ENCODE measurements at regions not wholly inside any gene's neighbourhood (a gene's known extent, or its start where the extent isn't known, plus 50 kb on each side); places are given as distances from the start of the nearest gene placed in this dataset.
"Not testable (repeated sequence)": the region's sequence is repeated elsewhere in the genome, so short reads cannot be mapped to it uniquely, and the experiment has no call there.

DNA sequence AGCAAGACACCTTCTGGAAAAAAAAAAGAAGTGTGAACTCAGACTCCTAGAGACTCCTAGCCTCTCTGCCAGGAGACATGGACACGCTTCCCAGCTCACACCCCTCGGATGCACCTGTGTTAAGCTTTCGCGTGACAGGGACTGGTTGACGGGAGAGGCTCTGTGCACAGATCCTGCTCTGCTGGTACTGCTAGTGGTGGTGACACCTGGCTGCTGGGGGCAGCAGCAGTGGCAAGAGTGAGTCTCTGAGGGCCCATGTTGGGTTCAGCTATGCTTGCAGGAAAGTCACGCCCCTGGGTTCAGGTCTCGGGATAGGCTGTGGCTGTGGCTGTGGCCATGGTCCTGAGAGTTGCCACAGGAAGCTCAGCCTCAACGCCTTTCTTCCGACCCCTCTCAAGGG lies 81.1 kb downstream of the XRCC2 start:
- no peak for DNase-seq (ENCODE audit: low spot score)

DNA sequence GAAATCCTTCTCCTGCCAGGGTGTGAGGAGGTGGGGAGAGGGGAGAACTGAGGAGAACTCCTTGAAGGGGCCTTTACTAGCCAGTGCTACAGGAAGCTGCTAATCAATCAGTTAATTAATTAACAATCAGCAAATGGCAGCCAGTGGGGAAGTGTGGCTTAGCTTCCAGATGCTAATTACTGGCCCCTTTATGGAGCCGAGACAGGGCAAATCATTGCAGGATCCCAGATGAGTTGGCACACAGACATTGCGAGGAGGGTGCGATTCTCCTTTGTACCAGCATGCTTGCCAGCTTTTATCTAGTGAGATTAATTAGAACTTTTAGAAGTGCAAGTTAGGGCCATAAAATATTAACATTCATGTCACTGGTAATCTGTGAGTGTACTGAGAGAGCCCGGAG lies 84.0 kb downstream of the XRCC2 start:
- no peak for DNase-seq (ENCODE audit: low spot score)

DNA sequence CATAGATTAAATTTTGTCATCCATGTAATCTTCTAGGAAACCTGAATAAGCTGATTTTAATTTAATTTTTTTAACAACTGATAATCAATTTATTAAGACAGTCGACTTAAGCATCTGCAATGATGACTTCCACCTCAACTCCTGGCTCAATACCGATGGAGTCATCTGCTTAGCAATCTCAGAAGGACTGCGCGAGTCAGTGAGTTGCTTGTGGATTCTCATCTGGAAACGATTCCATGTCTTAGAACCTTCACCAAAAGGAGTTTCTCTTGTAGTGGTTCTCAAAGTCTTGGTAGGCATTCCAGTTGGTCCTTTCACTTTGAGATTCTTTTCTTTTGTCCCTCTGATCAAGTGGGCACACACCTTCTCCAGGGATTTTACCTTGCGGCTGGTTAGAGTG lies 85.5 kb downstream of the XRCC2 start:
- DNase-seq (ENCODE audit: low spot score) = no peak

DNA sequence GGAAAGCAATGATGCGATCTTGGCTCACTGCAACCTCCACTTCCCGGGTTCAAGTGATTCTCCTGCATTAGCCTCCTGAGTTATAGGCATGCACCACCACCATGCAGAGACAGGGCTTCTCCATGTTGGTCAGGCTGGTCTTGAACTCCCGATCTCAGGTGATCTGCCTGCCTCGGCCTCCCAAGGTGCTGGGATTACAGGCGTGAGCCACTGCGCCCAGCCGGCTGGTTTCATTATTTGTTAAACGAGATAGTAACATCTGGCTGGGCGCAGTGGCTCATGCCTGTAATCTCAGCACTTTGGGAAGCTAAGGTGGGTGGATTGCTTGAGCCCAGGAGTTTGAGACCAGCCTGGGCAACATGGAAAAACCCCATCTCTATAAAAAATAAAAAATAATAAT lies 86.1 kb downstream of the XRCC2 start:
- DNase-seq (ENCODE audit: low spot score) = not testable (repeated sequence)

DNA sequence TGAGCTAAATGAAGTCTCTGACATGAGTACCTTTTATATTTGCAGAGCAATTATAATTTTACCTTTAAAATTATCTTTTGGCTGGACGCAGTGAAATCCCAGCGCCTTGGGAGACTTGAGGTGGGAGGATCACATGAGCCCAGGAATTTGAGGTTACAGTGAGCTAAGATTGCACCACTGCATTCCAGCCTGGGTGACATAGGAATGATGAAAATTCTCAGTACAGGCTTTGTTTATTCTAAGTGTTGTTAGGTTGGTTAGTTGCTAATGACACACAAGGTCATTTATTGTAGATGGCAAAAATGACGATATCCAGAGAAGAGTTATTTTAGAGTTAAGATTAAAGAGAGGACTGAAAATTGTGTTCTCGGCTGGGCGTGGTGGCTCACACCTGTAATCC lies 87.6 kb downstream of the XRCC2 start:
- peak; percentile 43 for DNase-seq (ENCODE audit: low spot score)

DNA sequence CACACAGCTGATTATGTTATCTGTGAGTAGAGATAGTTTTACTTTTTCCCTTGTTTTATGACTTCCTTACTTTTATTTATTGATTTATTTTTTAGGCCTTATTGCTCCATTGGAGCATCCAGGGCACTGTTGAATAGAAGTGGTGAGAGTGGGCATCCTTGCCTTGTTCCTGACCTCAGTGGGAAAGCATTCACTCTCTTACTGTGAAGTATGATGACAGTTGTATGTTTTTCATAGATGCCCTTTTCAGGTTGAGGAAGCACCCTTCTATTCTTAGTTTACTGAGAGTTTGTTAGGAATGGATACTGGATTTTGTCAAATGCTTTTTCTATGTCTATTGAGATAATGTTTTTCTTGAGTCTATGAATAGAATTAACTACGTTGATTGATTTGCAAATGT lies 88.6 kb downstream of the XRCC2 start:
- no peak for DNase-seq (ENCODE audit: low spot score)

DNA sequence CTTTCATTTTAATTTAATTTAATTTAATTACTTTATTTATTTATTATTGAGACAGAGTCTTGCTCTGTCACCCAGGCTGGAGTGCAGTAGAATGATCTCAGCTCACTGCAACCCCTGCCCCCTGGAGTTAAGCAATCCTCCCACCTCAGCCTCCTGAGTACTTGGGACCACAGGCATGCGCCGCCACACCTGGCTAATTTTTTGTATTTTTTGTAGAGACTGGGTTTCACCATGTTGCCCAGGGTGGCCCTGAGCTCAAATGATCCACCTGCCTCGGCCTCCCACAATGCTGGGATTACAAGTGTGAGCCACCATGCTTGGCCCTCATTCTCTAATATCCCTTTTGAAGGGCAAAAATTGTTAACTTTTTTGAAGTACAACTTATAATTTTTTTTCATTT lies 92.9 kb downstream of the XRCC2 start:
- no peak for DNase-seq (ENCODE audit: low spot score)

DNA sequence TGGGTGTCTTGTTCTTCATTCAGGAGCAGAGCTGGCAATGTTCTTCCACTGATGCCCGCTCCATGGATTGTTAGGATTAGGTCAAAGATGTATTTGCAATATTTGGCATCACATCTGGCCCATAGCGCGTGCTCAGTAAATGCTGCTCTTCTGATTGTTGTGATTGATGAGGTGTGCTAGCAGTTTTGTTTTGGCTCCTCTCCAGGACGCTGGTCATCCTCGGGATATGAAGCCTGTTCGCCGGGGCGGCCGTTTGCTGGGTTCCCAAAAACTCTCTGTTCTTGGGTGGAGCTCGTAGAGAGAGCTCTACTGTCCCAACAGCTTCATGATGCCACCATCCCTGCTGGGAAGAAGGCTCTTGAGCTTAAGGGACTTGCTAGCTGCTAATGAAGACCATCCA lies 96.9 kb downstream of the XRCC2 start:
- no peak for DNase-seq (ENCODE audit: low spot score)

DNA sequence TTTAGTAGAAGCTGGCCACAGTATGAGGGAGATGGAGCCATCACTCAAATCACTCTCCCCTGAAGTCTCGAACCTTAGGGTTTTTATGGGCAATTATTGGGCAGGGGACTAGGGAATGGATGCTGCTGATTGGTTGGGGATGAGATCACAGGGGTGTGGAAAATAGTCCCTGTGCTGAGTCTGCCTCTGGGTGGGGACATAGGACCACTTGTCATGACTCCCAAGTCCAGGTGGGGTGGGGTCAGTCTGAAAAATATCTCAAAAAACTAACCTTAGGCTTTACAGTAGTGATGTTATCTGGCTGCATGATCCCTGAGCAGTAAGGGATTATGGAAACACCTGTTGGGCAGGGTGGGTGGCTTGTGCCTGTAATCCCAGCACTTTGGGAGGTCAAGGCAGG lies 98.6 kb downstream of the XRCC2 start:
- DNase-seq (ENCODE audit: low spot score) = no peak

DNA sequence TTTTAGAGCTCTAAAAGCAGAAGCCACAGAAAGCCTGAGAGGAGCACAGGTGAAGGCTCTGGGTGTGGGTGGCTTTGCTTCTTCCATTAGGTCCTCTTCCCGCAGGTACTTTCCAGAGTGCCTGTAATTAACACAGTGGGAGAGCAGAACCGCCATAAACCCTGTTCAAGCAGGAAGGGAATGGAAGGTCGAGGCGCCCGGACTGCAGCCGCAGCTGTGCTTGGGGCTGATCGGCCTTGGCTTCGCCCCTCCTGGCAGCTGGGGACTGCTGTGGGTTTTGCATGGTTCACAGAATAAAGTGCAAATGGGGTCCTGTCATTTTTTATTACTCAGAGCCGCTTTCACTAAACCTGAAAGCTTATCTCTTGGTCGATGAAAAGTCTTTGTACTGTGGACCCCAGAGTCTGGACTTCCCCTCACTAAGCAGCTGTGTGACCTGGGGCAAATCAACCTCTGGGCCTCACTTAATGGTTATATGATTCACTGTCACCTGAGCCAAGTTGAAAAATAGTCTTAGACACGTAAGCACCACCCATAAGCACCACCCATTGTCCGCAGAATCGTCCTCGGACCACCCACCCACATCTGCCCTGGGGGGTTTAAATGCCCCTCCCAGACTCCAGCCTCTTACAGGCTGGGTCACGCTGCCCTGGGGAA lies 100.9 kb downstream of the XRCC2 start:
- no peak for DNase-seq (ENCODE audit: low spot score)

DNA sequence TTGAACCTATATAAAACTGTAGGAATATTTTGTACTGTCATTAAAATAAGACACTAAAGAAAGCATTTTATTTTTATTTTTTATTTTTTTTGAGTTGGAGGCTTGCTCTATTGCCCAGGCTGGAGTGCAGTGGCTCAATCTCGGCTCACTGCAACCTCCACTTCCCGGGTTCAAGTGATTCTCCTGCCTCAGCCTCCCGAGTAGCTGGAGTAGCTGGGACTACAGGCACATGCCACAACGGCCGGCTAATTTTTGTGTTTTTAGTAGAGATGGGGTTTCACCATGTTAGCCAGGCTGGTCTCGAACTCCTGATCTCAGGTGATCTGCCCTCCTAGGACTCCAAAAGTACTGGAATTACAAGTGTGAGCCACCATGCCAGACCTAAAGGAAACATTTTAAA lies 102.8 kb downstream of the XRCC2 start:
- not testable (repeated sequence) for DNase-seq (ENCODE audit: low spot score)

DNA sequence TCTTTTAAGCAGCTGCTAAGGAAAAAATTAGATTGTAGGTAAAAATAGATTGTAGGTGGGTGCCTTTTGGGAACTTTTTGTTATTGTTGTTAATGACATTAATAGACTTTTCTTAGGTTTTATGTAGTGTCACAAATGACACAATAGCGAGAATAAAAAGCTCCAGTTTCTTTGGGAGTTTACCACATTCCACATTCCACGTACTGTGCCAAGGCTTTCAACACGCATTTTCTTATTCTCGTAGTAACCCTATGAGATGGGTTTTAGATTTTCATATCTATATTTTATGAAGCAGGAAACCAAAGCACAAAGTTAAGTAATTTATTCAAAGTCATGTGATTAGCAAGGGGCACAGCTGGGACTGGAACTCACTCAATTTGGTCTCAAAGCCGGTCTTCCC lies 103.8 kb downstream of the XRCC2 start:
- DNase-seq (ENCODE audit: low spot score) = no peak

DNA sequence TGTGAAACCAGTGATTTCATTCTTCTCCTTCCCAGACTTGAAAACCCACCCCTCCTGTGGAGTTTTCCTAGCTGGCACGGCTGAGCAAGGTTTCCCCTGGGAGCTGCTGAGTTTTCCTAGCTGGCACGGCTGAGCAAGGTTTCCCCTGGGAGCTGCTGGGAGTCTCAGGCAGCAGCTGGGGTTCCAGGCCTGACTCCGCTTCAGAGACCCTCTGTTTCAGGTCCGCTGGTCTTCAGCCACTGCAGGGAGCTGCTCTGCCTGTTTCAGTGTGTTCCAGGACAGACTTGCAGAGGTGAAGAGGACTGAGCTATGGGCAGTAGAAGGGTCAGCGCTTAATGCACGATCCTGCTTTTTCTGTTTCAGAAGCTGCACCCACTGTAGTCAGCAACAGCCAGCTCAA lies 104.9 kb downstream of the XRCC2 start:
- DNase-seq (ENCODE audit: low spot score) = no peak

DNA sequence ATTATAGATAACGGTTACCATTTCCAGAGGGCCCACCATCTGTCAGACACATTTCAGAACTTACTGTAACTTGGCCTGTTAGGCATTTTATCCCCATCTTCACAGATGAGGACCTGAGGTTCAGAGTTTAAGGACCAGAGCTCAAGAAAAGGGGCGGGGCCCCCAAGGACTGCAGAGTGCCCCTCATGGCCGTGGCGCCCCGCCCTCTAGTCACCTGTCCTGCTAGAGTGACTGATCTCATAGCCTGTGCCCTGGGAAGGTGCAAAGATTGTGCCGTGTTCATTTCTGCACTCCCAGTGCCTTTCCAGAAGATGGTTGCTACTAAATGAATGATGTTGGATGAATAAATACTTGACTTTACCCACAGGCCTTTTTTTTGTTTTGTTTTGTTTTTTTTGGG lies 107.0 kb downstream of the XRCC2 start:
- DNase-seq (ENCODE audit: low spot score) = no peak

DNA sequence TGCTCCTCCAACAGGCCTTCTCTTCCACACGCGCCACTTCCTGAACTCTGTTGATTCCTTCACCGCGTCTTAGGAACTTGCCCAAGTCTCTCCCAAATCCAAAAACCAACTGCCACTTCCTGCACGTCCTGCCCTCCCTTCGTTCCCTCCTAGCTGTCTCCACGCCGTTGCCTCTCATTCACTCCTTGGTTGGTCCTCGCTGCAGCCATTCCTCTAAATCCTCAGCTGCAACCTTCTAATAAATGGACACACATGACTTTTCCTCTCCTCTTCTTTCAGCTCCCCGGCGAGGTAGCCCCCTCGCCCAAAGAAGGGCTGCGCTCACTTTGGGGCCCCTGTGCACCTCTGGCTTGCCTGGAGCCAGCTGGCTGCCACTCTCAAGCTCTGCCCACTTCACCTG lies 110.2 kb downstream of the XRCC2 start:
- DNase-seq (ENCODE audit: low spot score) = no peak

DNA sequence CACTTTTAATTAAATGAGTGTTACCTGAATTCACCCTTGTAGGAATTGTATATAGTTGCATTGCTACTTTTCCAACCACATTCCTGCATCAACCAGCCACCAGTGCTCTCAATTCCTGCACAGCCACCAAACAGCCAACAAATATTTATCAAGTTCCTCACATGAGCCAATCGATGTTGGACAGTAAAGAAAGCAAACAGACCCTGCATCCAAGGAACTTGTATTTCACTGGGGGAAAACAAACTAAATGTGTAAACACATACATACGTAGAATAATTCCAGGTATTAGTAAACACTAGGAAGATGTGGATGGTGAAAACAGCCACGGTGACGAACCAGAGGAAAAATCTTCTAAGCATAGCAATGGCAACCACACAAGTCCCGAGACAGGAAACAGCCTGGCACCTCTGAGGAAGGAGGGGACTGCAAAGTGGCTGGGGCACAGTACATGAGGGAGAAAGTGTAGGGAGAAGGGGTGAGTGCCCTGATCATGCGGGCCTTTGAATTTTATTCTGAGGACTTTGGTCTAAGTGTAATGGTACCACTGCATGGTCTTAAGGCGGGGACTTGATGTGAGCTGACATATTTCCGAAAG lies 111.2 kb downstream of the XRCC2 start:
- no peak for DNase-seq (ENCODE audit: low spot score)

DNA sequence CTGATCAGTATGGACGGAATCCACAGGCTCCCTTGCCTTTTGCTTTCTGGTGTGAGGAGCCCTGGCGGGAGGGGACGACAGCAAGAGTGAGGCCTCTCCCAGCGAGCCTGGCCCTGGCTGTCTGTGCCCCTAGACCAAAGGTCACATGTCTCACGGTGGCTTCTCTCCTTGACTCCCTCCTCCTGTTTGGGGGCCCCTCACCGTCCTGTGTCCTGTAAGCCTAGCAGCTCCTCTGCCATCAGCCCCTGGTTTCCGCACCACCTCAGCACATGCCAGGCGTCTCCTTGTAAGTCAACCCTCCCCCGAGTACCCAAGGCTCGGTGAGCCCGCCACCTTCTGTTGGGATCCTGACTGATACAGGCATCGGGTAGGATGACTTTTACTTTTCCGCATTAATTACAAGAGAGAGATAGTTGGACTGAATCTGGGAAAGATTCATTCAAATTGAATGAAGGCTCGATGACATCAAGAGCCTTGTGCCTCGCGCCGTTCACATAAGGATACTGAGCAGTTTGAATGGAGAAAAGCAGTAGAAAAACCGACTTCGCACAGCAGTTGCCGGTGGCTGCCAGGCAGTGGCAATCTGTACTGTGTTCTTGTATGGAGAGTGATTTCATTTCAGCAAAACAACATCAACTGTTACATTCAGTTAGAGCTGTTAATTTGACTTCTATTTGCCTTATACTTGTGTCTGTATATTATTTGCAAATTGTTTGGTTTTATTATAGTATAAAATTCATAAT lies 119.8 kb downstream of the XRCC2 start:
- DNase-seq (ENCODE audit: low spot score) = no peak

DNA sequence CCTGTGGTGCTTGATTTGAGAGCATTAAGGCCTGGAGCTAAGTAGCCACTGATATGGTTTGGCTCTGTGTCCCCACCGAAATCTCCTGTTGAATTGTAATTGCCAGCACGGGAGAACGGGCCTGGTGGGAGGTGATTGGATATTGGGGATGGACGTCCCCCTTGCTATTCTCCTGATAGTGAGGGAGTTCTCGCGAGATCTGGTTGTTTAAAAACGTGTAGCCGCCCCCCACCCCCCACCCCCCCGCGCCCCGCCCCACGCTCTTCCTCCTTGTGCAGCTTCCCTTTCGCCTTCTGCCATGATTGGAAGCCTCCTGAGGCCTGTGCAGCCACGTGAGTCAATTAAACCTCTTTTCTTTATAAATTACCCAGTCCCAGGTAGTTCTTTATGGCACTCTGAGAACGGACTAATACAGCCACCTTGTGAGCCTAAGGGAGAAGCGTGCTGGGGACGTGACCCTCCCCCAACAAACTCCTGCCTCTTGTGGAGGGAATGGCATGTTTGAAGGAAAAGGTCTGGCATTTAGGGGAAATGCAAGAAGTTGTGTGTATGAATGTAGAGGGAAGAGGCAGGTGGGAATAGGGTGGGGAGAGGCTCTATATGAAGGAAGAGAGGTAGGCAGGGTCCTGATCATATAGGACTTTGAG lies 118.0 kb upstream of the KMT2C start:
- DNase-seq (ENCODE audit: low spot score) = no peak

DNA sequence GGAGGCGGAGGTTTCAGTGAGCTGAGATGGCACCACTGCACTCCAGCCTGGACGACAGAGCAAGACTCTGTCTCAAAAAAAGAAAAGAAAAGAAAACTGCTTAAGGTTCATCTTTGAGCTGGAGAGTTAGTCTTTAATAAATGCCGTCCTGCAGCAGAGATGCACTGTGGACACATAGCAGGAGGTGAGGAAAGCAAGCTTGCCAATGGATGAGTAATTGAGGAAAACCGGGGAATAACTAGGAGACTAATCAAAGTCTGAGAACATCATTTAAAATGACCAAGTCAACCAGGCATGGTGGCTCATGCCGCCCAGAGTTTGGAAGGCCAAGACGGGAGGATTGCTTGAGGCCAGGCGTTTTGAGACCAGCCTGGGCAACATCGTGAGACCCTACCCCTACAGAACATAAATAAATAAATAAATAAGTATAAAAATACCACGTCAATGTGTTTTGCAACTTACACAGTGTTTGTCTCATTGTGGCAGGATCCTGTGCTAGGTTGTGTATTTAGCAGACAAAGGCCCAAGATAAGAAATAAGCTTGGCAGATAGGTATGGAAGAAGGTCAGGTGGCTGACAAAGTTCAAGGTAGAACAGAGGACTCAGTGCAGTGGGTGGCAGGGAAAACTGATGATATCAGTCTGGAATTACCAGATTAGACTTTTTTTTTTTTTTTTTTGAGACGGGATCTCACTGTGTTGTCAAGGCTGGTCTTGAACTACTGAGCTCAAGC lies 115.7 kb upstream of the KMT2C start:
- no peak for DNase-seq (ENCODE audit: low spot score)

DNA sequence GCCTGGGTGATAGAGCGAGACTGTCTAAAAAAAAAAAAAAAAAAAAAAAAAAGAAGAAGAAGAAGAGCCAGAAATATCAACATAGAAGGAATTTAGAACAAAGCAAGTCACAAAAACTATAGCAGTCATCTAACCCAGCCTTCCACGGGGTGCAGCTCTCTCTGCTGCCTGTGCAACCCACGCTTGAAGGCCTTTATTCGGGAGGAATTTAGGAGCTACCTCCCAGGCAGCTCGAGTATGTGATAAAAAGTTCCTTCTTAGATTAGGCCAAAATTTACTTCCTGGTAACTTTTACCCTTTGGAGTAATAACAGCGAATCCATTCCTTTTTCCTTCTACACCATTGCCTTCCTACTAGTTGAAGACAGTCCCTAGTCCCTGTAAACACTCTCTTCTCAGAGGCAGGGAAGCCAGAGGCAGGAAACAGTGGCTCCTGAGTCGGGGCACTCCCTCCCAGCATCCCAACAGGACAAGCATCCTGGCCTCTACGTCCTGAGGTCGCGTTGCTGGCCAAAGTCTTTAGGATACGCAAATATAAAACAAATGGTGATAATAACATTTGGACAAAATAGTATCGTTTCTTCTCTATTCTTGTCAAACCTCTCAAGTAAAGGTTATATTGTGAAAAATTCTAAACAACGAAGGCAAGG lies 109.3 kb upstream of the KMT2C start:
- no peak for DNase-seq (ENCODE audit: low spot score)

DNA sequence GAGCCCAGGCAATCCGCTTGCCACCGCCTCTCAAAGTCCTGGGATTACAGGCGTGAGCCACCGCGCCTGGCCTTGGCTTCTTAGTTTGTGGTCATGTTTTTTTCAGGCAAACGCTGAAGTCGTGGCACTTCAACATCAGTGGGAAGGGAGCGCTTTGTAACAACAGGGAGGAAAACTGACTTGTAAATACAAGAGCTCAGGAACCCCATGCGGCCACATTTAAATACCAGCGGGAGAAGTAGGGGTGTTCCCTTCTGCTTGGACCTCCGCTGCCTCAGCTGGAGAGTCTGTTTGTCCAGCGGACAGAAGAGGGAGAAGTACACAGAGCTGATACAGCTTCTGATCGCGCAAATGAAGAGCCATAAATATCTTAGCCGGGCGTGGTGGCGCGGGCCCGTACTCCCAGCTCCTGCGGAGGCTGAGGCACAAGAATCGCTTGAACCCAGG lies 108.7 kb upstream of the KMT2C start:
- DNase-seq (ENCODE audit: low spot score) = no peak

DNA sequence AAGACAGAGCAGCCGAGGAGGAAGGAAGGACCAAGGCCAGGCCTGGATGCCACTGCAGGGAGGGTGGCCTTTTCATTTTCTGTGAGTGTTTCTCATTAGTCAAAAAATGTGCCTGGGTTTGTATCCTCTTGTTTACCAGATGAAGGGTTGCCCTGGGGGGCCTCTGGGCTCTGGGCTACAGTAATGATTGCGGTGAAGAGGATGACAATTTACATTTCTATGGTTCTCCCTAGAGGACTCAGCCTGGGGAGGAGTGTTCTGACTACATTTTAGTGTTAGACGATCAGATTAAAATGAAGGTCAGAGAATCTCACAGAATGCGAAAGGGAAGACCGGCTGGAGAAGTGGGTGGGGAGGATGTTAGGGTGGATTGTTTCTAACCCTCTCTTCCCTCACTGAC lies 108.0 kb upstream of the KMT2C start:
- no peak for DNase-seq (ENCODE audit: low spot score)
